Loucy (cell line): ENCODE measurements at regions not wholly inside any gene's neighbourhood (a gene's known extent, or its start where the extent isn't known, plus 50 kb on each side); places are given as distances from the start of the nearest gene placed in this dataset.
"Not testable (repeated sequence)": the region's sequence is repeated elsewhere in the genome, so short reads cannot be mapped to it uniquely, and the experiment has no call there.

Experiments used
- H2AFZ ChIP-seq: fragments of 200-600 bp; sonication (generic); 2 replicates; pipeline ENCODE4 v1.6.0; 2016; ENCODE audit warnings: antibody characterized with exemption, mild to moderate bottlenecking, low read length, moderate library complexity
- H3F3A ChIP-seq: fragments of 200-600 bp; 2 replicates; pipeline ENCODE4 v1.6.0; 2016; ENCODE audit warnings: antibody characterized with exemption, low read depth, mild to moderate bottlenecking
- H3K27me3 ChIP-seq: fragments of 200-600 bp; sonication (generic); 2 replicates; pipeline ENCODE4 v1.6.1; 2014; ENCODE audit warnings: low read length, mild to moderate bottlenecking; ENCODE audit not compliant: insufficient read depth, poor library complexity, severe bottlenecking
- H3K36me3 ChIP-seq: fragments of 200-600 bp; sonication (generic); 2 replicates; pipeline ENCODE4 v1.6.1; 2016; ENCODE audit warnings: low read length; ENCODE audit not compliant: insufficient read depth
- H3K4me1 ChIP-seq: fragments of 200-600 bp; sonication (generic); 2 replicates; pipeline ENCODE4 v1.5.1; 2014; ENCODE audit warnings: low read length, mild to moderate bottlenecking; ENCODE audit not compliant: insufficient read depth, poor library complexity, severe bottlenecking
- H3K4me2 ChIP-seq: fragments of 200-600 bp; sonication (generic); 2 replicates; pipeline ENCODE4 v1.6.0; 2014; ENCODE audit warnings: antibody characterized with exemption, low read length, low read depth, mild to moderate bottlenecking; ENCODE audit not compliant: poor library complexity, severe bottlenecking
- H3K4me3 ChIP-seq: fragments of 200-600 bp; sonication (generic); 2 replicates; pipeline ENCODE4 v1.5.1; 2014; ENCODE audit warnings: low read length, mild to moderate bottlenecking, mixed read lengths; ENCODE audit not compliant: poor library complexity, severe bottlenecking
- H3K79me2 ChIP-seq: fragments of 200-600 bp; sonication (generic); 2 replicates; pipeline ENCODE4 v1.6.1; 2014; ENCODE audit warnings: low read length; ENCODE audit not compliant: insufficient read depth
- H3K9ac ChIP-seq: fragments of 200-600 bp; sonication (generic); 2 replicates; pipeline ENCODE4 v1.6.0; 2014; ENCODE audit warnings: mild to moderate bottlenecking, low read depth, low read length, moderate library complexity; ENCODE audit not compliant: poor library complexity, severe bottlenecking
- H3K9me2 ChIP-seq: fragments of 200-600 bp; sonication (generic); replicated peaks from 2 replicates; pipeline ENCODE4 v1.6.1; 2016; ENCODE audit warnings: low read depth, low read length, mixed read lengths
- H3K9me3 ChIP-seq: fragments of 200-600 bp; sonication (generic); 2 replicates; pipeline ENCODE4 v1.6.1; 2014; ENCODE audit warnings: mild to moderate bottlenecking, antibody characterized with exemption, low read length, low read depth; ENCODE audit not compliant: insufficient read depth
- H4K20me1 ChIP-seq: fragments of 200-600 bp; sonication (generic); 2 replicates; pipeline ENCODE4 v1.6.0; 2014; ENCODE audit warnings: antibody characterized with exemption, low read length, mild to moderate bottlenecking; ENCODE audit not compliant: insufficient read depth, poor library complexity, severe bottlenecking
- EZH2phosphoT487 ChIP-seq: fragments of 200-600 bp; IDR thresholded peaks from 2 replicates; pipeline ENCODE4 v1.6.1; 2018; ENCODE audit warnings: antibody characterized with exemption, mild to moderate bottlenecking, moderate library complexity, borderline replicate concordance
- TF ChIP-seq, protein P1 (sequence below): fragments of 200-600 bp; sonication (generic); conservative IDR thresholded peaks from 2 replicates; pipeline ENCODE4 v1.5.1; 2014; ENCODE audit warnings: mild to moderate bottlenecking, antibody characterized with exemption, low read length

DNA sequence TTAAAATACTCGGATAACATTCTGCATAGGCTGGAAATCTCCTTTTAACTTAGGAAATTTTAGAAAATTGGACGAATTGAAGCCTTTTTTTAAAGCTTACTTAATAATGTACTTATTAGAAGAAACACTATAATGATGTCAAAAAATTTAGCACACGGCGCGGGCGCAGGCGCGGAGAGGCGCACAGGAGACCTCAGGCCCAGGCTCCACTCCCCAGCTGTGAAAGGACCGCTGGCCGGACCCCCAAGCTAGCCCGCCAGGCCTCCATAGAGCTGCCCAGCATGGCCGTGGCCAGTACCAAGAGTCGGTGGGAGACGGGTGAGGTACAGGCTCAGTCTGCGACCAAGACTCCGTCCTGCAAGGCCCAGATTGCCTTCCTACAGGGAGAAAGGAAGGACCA, 78.8 kb upstream of the PABPC3 start:
- H3K9ac ChIP-seq = not testable (repeated sequence)

DNA sequence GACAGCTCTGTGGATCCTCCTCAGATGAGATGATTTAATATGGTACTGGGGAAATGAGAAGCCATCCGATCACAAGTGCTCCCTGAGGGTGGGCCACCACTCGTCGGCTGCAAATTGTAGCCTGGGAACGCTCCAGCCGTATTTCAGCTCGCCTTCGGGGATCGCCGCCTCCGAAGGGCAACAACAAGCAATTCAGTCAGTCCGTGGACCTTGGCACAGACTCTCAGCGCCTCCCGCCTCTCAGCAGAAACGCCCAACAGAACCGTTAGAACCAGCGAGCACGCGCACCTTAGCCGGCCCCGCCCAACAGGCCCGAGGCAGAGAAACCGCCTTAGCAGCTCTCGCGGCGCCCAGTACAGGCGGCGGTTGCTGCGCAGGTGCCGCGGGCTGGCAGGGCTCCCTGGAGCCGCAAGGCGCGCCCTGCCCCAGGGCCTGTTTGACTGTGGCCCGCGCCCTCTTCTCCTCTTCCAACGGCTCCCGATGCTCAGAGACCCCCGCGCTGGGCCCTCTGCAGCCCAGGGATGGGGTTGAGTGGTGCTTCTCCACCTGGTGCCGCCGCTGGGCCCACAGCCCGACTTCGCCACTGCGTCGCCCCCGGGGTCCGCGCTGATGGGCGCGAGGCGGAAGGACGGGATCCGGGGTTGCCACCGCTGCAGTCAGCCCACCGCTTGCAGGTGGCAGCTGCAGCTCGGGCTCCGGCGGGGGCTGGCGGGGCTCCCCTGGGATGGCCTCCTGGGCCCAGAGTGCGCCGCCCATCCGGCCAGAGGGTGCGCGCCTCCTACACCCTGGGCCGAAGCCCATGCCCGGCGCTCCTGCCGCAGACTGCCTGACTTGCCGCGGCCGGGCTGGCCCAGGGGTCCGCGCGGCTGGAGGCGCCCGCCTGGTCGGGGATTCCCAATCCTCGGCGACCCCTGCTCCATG, 77.9 kb upstream of the PABPC3 start:
- not testable (repeated sequence) for H3K4me2 ChIP-seq, H3K79me2 ChIP-seq, H3K4me3 ChIP-seq, H3K27me3 ChIP-seq, H2AFZ ChIP-seq, H3K9me2 ChIP-seq, H3K9ac ChIP-seq, H3F3A ChIP-seq, H3K36me3 ChIP-seq, H4K20me1 ChIP-seq, H3K9me3 ChIP-seq, H3K4me1 ChIP-seq

More for the DNA sequence above, 78.8 kb upstream of the PABPC3 start:
- not testable (repeated sequence) for H3K4me1 ChIP-seq, H3K36me3 ChIP-seq, H3K9me3 ChIP-seq, H3F3A ChIP-seq, H3K9me2 ChIP-seq, H4K20me1 ChIP-seq, H3K27me3 ChIP-seq, H3K4me3 ChIP-seq, H3K4me2 ChIP-seq, H3K79me2 ChIP-seq, H2AFZ ChIP-seq

DNA sequence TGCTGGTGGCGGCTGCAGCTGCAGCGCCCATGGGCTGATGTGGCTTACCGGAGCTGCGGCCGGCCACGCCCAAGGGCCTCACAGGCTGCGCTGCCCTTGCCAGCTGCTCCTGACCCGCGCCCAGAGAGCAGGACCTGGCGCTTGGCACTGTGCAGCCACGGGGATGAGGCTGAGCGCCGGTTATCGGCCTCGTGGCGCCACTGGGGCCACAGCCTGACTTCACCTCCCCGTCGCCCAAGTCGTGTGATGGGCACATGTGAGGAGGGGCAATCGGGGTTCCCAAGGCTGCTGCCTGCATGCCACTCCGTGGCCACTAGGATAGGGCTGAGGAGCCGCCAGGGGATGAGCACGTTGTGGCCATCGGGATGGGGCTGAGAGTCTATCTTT, 77.2 kb upstream of the PABPC3 start:
- Histone ChIP-seq H3K9ac (no peak overlapping the region), H3K9me3 (no peaks in the 10 kb centered on the region), H3K4me3 (no peak overlapping the region), H3K79me2 (no peaks in the 10 kb centered on the region), H3K4me1 (no peaks in the 10 kb centered on the region), H3K36me3 (no peaks in the 10 kb centered on the region), H2AFZ (no peak overlapping the region), H3K9me2 (no peaks in the 10 kb centered on the region), H3F3A (no peaks in the 10 kb centered on the region), H4K20me1 (no peaks in the 10 kb centered on the region), H3K4me2 (no peak overlapping the region), H3K27me3 (no peaks in the 10 kb centered on the region)
- TF ChIP-seq, protein P1, sequence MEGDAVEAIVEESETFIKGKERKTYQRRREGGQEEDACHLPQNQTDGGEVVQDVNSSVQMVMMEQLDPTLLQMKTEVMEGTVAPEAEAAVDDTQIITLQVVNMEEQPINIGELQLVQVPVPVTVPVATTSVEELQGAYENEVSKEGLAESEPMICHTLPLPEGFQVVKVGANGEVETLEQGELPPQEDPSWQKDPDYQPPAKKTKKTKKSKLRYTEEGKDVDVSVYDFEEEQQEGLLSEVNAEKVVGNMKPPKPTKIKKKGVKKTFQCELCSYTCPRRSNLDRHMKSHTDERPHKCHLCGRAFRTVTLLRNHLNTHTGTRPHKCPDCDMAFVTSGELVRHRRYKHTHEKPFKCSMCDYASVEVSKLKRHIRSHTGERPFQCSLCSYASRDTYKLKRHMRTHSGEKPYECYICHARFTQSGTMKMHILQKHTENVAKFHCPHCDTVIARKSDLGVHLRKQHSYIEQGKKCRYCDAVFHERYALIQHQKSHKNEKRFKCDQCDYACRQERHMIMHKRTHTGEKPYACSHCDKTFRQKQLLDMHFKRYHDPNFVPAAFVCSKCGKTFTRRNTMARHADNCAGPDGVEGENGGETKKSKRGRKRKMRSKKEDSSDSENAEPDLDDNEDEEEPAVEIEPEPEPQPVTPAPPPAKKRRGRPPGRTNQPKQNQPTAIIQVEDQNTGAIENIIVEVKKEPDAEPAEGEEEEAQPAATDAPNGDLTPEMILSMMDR = no peak
- no peak for TF ChIP-seq EZH2phosphoT487

DNA sequence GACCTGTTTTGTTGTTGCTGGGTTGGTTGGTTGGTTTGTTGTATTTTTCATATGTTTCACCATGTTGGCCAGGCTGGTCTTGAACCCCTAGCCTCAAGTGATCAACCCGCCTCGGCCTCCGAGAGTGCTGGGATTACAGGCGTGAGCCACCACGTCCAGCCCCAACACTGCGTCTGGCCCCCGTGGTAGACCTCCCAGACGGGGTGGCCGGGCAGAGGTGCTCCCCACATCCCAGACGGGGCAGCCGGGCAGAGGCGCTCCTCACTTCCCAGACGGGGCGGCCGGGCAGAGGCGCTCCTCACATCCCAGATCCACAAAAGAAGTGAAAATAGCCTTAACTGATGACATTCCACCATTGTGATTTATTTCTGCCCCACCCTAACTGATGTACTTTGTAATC, 76.2 kb upstream of the PABPC3 start:
- not testable (repeated sequence) for H3K4me3 ChIP-seq, H3K4me1 ChIP-seq, H3K9me2 ChIP-seq, H4K20me1 ChIP-seq, H3K79me2 ChIP-seq, H3K4me2 ChIP-seq, H3K9me3 ChIP-seq, H2AFZ ChIP-seq, H3K36me3 ChIP-seq, H3K9ac ChIP-seq, H3K27me3 ChIP-seq, H3F3A ChIP-seq
